Neural cell (in vitro differentiated cells): ENCODE measurements at regions not wholly inside any gene's neighbourhood (a gene's known extent, or its start where the extent isn't known, plus 50 kb on each side); places are given as distances from the start of the nearest gene placed in this dataset.

ENCODE experiments used
- EP300 ChIP-seq: fragments of 450-650 bp; conservative IDR thresholded peaks from 2 replicates; pipeline ENCODE4 v1.6.1; 2014; ENCODE audit warnings: antibody characterized with exemption, mild to moderate bottlenecking, moderate library complexity; ENCODE audit not compliant: poor library complexity, severe bottlenecking
- TF ChIP-seq, protein P1 (sequence below): fragments of 450-650 bp; IDR thresholded peaks from 2 replicates; pipeline ENCODE4 v1.5.1; 2014; ENCODE audit warnings: antibody characterized with exemption, mild to moderate bottlenecking, moderate library complexity; ENCODE audit not compliant: poor library complexity, severe bottlenecking

DNA sequence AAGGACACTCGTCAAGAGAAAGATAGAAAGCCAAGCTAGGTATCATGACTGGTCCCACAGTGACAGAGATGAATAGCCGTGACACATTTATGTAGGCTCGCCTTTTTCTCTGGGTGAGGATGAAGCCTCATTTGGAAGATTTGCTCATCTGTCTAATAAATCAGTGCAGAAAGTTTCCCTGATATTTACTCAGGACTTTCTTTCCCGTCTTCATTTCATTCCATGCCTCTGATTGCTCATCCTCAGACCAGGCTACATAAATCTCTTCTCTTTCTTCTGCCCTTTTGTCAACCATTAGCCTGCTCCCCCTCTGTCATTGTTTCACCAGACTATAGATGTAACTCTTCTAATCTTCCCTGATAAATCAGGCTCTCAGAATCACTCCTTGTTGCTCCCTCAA is 361.8 kb upstream of the MEIS1 start:
- TF ChIP-seq, protein P1, sequence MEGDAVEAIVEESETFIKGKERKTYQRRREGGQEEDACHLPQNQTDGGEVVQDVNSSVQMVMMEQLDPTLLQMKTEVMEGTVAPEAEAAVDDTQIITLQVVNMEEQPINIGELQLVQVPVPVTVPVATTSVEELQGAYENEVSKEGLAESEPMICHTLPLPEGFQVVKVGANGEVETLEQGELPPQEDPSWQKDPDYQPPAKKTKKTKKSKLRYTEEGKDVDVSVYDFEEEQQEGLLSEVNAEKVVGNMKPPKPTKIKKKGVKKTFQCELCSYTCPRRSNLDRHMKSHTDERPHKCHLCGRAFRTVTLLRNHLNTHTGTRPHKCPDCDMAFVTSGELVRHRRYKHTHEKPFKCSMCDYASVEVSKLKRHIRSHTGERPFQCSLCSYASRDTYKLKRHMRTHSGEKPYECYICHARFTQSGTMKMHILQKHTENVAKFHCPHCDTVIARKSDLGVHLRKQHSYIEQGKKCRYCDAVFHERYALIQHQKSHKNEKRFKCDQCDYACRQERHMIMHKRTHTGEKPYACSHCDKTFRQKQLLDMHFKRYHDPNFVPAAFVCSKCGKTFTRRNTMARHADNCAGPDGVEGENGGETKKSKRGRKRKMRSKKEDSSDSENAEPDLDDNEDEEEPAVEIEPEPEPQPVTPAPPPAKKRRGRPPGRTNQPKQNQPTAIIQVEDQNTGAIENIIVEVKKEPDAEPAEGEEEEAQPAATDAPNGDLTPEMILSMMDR = no peak
- TF ChIP-seq EP300 = no peak
